ENCODE measurements at regions not wholly inside any gene's neighbourhood (a gene's known extent, or its start where the extent isn't known, plus 50 kb on each side); places are given as distances from the start of the nearest gene placed in this dataset.

DNA sequence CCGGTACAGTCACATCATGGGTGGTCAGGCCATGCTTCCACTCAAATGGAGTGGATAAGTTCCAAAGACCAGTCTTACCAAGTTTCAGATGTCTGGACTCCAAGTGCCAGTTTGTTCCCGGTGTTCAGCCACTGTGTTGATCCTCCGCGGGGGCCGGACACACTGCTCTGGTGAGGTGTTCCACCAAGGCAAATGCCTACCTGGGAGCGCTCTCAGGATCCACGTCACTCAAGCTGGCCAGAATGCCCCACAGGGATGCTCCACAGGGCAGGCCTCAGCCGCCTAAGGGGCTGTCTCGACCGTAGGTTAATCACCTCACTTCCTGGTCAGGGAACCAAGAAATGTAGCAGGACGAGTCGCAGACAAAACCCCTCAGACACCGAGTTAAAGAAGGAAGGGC, 258.0 kb upstream of the GRID2 start:
- H3K36me3 ChIP-seq = no peaks in the 10 kb centered on the region
- WGBS, 2 donors = 91 to 92% methylated on average over 13 of the region's 13 CpGs
- H3K4me1 ChIP-seq = no peaks in the 10 kb centered on the region
- ATAC-seq = no peak
- no peaks in the 10 kb centered on the region for H3K9me3 ChIP-seq
- H3K27me3 ChIP-seq = peaks cover 0 to 3% (median 0%) of the 10 kb centered on the region in 7 donors
- intact Hi-C loops (cut with DNase I) = no loop called here
- TF ChIP-seq, protein P1, sequence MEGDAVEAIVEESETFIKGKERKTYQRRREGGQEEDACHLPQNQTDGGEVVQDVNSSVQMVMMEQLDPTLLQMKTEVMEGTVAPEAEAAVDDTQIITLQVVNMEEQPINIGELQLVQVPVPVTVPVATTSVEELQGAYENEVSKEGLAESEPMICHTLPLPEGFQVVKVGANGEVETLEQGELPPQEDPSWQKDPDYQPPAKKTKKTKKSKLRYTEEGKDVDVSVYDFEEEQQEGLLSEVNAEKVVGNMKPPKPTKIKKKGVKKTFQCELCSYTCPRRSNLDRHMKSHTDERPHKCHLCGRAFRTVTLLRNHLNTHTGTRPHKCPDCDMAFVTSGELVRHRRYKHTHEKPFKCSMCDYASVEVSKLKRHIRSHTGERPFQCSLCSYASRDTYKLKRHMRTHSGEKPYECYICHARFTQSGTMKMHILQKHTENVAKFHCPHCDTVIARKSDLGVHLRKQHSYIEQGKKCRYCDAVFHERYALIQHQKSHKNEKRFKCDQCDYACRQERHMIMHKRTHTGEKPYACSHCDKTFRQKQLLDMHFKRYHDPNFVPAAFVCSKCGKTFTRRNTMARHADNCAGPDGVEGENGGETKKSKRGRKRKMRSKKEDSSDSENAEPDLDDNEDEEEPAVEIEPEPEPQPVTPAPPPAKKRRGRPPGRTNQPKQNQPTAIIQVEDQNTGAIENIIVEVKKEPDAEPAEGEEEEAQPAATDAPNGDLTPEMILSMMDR (IDR thresholded peaks at IDR 0.05) = no peak
- H3K4me3 ChIP-seq = no peak overlapping the region
- no peak overlapping the region for H3K27ac ChIP-seq
- no peak for DNase-seq

DNA sequence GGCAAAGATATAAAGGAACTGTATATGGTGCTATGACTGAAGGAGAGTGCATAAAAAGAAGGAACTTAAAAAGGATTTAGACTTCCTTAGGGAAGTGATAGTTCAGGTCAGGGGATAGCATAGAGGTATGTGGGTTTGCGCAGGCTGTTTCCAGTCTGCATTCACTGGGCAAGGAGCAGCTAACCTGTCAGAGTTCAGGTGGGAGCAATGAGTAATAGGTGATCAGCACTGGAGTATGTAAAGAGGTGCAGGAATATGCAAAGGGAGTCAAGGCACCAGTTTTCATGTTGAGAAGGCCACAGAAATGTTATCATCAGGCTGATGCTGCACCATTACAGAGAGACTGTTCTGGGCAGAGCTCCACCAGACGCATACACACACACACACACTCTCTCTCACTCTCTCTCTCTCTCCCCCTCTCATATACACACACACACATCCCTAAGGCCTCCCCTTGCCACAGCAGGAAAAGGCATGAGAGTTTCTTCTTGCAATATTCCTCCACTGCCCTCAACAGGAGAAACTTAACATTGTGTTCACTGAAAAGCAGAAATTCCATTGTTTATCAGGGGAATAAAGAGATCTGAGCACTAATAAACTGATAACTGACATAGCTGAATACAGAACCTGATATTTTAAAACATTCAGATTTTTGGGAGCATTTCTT, 256.4 kb upstream of the GRID2 start:
- peak in 1 of 8 donors; percentile 51 for ATAC-seq
- WGBS, 2 donors = 50 to 55% methylated on average over 2 of the region's 2 CpGs

DNA sequence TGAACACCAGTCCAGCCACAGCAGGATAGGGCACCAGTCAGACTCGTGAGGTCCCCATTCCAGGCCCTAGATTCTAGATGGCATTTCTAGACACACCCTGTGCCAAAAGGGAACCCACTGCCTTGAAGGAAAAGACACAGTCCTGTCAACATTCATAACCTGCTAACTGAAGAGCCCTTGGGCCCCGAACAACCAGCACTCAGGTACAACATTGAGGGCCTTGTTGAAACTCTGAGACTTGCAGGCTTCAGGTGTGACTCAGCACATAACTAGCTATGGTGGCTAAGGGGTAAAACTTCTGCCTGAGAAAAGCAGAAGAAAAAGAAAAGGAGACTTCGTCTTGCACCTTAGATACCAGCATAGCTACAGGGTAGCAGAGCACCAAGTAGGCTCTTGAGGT, 252.9 kb upstream of the GRID2 start:
- peaks cover 0 to 20% (median 0%) of the 10 kb centered on the region in 11 donors for H3K9me3 ChIP-seq
- H3K36me3 ChIP-seq = no peaks in the 10 kb centered on the region
- intact Hi-C loops (cut with DNase I) = no loop called here
- ATAC-seq (no peak), DNase-seq (no peak)
- no peak overlapping the region for H3K4me3 ChIP-seq
- H3K27ac ChIP-seq = no peak overlapping the region
- no peaks in the 10 kb centered on the region for H3K4me1 ChIP-seq
- H3K27me3 ChIP-seq = peaks cover 0 to 3% (median 0%) of the 10 kb centered on the region in 7 donors
- 71 to 83% methylated on average over 3 of the region's 3 CpGs for whole genome bisulfite sequencing, 2 donors
- TF ChIP-seq, protein P1 (IDR thresholded peaks at IDR 0.05) = no peak

More for the DNA sequence above, 256.4 kb upstream of the GRID2 start:
- peaks cover 0 to 3% (median 0%) of the 10 kb centered on the region in 7 donors for H3K27me3 ChIP-seq
- DNase-seq = no peak
- H3K9me3 ChIP-seq = peaks cover 0 to 10% (median 0%) of the 10 kb centered on the region in 11 donors
- intact Hi-C loops (cut with DNase I) = no loop called here
- no peaks in the 10 kb centered on the region for H3K36me3 ChIP-seq
- no peaks in the 10 kb centered on the region for H3K4me1 ChIP-seq
- H3K27ac ChIP-seq = no peak overlapping the region
- TF ChIP-seq, protein P1 (IDR thresholded peaks at IDR 0.05) = peak in 2 of 9 donors; percentile 17 to 26
- H3K4me3 ChIP-seq = no peak overlapping the region

- ATAC-seq (no peak), DNase-seq (no peak)
- no peaks in the 10 kb centered on the region for H3K4me1 ChIP-seq
- TF ChIP-seq, protein P1 (IDR thresholded peaks at IDR 0.05) = no peak
- H3K36me3 ChIP-seq = no peaks in the 10 kb centered on the region
- no peak overlapping the region for H3K4me3 ChIP-seq
- no peaks in the 10 kb centered on the region for H3K27me3 ChIP-seq
- intact Hi-C loops (cut with DNase I) = no loop called here
- H3K9me3 ChIP-seq = no peaks in the 10 kb centered on the region
- H3K27ac ChIP-seq = no peak overlapping the region
Measured at GRCh38 chr4:92059615-92060014, 244.2 kb upstream of the GRID2 start.
